ENCODE measurements at regions not wholly inside any gene's neighbourhood (a gene's known extent, or its start where the extent isn't known, plus 50 kb on each side); places are given as distances from the start of the nearest gene placed in this dataset.

- DNase-seq: no peak
Observed at GRCh38 chr2:30310371-30310770, 79.0 kb downstream of the LBH start.

DNA sequence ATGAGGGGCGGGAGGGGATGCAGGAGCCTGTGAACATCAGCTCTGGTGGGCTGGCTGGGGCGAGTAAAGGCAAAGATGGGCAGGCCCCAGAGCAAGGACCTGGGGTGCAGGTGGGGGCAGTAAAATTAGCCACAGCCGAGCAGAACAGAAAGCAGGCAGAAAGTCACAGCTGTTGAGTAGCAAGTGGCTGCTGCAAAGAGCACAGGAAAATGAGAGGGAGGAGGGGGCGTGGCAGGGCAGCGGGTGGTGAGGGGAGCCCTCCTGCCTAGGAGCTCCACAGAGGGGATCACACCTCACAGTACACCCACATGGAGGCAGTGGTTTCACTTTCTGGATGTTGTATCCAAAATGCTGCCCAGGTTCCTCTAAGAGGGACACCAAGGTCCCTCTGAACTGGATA lies 79.6 kb downstream of the LBH start:
- DNase-seq: no peak

DNA sequence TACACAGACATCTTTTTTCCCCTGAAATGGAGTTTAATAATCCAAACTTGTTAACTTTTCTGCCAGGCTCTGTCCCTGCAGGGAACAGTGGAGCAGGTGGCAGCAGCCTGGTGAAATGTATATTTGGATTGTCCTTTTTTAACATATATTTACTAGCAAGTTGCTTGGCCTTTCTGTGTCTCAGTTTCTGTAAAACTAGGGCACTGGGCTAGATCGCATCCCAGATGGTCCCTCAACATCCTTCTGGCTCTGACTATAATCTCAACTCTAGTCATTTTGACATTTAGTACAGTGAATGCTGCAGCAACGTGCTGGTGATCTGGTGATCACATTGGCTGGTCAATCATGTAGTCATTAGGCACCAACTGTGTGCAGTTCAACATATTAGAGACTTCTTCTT lies 80.4 kb downstream of the LBH start:
- no peak for DNase-seq

- no peak for DNase-seq
Observed at GRCh38 chr2:30312916-30313315, 81.6 kb downstream of the LBH start.

- DNase-seq: no peak
Observed at GRCh38 chr2:30314981-30315380, 83.6 kb downstream of the LBH start.

DNA sequence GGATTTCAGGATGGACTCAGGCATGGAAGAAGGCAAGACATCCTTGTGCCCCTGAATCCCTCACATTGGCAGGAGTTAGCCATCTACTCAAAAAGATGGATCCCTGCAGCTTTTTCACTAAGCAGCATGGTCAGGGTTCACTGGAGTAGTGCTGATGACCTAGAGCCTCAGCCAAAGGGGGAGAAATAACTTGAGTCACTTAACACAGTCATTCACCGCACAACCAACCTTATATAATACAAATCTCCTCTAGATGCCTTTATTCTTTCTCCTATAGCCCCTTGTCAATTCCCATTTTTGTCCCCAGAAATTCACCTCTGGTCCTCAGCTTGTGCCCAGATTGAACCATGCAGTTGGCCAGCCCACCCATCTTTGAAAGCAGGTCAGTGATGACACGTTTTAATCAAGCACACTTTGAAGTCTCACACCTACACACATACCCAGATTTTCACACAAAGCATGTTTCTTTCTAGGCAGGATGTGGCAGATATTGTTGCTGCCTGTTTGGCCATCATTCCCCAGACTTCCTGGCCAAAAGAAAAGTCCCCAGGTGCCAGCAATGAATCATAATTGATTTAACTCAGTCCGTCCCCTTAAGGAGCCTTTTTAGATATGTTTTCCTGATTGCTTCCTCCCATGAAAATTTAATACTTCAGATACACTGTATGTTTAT lies 84.2 kb downstream of the LBH start:
- no peak for DNase-seq

DNA sequence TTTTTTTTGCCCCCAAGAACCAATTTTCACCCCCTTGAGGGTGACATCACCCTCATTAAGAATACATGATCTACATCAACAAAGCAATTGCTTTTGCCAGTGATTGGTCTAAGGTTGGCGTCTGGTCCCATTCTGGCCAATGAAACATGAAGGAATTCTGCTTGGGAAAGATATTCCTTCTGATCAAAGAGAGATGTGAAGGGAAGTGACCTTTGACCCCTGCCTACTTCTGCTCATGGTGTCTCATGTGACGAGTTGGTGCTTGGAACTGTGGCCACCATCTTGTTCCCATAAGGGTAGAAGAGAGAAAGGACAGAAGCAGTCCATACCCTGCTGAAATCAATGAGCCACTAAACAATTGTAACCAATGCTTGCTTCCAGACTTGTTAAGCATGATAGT lies 85.1 kb downstream of the LBH start:
- no peak for DNase-seq

DNA sequence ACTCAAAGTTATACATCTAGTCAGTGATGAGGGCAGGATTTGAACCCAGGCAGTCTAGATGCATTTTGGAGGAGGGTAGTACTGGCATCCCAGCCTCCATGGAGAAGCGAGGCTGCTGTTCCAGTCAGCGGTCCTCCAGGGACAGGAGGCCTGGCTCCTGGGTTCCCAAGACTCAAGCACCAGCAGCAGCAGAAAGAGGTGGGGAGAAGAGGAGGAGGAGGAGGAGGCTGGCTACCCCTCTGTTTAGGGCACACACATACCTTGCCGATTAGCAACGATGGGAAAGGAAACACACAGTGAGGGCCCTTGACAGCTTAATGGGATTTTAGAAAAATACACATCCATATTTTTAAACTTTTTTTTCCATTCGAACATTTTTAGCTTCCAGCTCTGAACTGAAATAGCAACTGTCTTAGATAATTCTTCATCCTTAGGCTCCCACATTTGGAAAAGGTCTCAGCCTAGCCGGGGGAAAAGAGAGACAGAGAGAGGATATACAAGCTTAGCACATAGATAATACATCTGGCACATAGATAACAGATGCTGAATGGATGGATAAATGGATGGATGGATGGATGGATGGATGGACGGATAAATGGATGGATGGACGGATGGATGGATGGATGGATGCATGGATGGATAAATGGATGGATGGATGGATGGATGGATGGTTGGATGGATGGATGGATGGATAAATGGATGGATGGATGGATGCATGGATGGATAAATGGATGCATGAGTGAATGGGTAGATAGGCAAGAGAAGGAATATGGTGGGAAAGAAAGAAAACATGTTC lies 87.9 kb downstream of the LBH start:
- no peak for DNase-seq

DNA sequence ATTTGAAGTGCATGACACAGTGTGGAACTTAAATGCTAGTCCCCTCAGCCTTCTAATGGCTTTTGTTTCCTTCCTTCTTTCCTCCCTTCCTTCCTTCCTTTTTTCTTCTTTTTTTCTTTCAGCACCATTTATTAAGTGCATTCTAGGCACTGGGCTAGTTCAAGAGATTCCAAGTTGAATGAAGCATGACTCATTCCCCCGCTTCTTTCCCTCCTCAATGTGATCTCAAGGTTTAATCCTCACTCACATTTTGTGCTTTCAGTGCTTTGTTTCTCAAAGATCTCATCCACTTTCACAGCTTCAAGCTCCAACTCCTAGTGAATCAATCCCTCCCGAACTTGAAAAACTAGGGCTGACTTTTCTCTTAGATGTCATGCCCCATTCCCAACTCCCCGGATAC lies 90.1 kb downstream of the LBH start:
- no peak for DNase-seq

DNA sequence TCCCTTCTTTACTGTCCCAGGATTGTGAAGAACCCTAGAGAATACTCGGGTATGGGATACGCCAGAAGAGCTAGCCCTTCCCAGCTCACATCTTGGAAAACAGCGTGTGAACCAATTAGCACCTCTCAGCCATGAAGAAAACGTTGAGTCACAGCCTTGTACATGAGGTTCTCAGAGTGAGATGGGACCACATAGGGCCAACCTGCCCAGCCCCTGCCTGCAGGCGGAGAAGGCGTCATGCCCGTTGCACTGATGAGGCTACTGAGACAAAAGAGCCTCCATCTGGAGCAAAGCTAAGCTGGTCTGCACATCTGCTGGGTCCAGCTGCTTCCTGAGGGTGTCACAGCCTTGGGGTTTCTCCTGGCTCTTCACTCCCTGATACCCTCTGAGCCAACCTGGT lies 92.2 kb downstream of the LBH start:
- DNase-seq: no peak

- no peak for DNase-seq
Observed at GRCh38 chr2:30324245-30324908, 93.0 kb downstream of the LBH start.

DNA sequence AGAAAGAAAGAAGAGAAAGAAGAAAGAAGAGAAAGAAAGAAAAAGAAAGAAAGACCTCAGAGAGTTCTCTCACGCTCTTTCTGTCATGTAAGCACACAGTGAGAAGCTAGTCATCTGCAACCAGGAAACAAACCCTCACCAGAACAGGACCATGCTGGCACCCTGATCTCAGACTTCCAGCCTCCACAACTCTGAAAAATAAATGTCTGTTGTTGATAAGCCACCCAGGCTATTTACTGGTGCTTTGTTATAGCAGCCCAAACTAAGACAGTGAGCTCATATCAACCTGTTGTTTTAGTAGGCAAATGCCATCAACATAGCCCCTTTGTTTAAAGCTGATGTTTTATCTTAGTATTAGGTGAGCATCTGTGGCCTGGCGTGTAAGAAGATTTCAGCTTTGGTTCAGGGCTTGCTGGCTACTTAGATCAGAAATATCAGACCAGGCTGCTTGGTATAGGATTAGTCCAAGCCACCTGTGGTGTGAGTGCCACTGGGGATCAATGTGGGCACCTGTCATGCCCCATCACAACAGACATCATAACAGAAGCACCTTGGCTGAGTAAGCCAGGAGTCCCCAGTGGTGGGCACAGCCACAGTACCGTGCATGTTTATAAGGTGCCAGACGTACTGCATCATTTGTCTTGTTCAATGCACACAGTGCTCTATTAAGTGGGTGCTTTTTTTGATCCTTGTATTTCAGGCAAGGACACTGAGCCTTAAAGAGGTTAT lies 94.4 kb downstream of the LBH start:
- no peak for DNase-seq

DNA sequence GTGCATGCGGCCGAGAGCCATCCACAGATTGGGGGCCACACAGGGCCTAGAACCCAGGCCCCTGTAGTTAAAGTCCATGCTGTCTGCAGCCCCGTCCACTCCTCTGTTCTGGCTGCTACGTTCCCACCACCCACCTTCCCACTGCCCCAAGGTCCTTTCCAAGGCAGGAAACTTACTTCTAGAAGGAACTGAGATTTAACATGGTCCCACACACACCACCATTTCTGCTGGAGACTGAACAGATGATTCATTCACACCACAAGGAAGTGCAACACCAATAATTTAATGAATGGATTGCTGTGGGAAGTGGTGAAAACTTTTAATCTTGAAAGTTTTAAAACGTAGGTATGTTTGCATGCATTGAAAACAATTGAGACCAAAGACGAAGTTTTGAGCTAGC lies 95.2 kb downstream of the LBH start:
- DNase-seq: no peak

DNA sequence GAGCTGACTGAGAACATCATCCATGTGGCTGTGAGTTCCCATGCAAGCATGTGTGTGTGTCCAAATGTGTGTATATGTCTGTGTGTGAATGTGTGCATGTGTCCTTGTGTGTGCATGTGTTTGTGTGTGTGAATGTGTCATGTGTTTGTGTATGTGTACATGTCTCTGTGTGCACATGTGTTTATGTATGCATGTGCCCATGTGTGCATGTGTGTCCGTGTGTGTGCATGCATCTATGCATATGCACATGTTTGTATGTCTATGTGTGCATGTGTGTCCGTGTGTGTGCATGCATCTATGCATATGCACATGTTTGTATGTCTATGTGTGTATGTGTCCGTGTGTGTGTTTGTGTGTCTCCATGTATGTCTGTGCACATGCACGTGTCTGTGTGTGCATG lies 99.7 kb downstream of the LBH start:
- no peak for DNase-seq

DNA sequence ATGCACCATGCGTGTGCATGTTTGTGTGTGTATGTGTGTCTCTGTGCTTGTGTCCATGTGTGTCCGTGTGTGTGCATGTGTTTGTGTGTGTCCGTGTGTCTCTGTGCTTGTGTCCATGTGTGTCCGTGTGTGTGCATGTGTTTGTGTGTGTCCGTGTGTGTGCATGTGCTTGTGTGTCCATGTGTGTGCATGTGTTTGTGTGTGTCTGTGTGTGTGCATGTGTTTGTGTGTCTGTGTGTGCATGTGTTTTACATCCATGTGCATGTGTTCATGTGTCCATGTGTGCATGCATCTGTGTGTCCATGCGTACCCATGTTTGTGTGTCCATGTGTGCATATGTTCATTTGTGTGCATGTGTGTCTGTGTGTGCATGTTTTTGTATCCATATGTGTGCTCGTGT lies 100.5 kb downstream of the LBH start:
- DNase-seq: no peak

DNA sequence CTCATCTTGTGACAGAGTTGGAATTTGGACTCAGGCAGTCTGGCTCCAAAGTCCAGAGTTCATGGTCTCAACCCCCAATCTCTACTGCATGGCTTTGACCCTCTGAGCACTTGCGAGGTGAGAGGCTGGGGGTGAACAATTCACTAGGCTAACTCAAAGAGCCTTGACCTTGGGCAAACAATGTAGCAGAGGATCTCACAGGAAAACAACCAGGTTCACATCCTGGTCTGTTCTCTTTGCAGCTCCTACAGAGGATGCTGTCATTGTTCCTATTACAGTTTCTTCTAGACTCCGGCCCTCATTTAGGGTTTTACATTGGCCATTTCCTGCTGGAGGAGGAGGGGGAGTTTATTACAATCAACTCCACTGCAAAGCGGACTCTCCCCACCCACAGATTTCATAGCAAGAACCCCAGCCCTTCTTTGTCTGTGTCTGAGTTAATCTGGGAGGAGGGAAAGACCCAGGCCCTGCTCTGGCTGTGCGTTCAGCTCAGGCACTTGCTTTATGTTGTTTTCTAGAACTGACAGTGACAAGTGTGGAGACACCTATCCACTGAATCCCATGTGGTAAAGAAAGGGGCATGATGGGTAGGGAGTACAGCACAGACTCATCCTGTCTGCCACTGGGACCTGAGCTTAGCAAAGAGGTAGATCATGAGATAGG lies 101.6 kb downstream of the LBH start:
- DNase-seq: no peak

DNA sequence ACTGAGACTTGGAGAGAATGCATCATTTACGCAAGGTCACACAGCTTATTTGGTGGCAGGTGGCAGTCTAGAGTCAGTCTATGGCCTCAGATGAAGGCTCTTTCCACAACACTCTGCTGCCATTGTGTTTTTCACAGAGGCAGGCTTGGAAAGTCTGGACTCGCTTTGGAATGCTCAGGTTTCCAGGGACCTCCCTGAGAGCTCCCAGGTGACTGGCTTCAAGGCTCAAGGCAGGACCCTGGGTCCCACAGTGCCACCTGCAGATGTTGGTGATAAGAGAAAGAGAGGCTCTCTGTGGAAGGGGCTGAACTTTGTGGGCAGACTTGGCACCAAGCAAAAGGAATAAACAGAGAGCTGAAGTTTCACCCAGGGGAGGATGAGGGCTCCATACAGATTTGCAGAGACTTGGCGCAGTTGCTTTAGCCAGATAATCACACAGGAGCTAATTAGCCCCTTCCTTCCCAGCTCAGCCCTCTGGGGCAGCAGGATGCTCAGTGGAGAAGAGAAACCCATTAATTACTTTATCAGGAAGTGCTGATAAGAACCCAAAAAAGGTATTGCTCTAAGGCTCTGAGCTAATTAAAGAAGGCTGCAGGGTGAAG lies 103.5 kb downstream of the LBH start:
- DNase-seq: no peak

DNA sequence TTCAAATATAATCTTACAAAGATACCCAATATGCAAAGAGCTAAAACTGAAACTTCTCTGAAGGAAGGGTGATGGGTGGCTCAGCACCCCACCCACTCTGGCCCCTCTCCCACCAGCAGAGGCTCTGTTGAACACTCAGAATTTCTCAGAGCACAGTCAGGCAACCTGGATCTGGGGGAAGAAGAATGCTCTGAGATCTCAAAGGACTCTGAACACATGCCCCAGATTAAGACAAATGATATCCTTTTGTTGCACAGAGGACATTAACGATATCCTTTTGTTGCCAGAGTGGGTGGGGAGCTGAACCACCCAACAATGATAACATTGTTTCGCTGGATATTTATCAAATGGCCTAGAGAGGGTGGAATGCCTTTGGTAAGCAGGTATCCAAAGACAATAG lies 104.8 kb downstream of the LBH start:
- no peak for DNase-seq

DNA sequence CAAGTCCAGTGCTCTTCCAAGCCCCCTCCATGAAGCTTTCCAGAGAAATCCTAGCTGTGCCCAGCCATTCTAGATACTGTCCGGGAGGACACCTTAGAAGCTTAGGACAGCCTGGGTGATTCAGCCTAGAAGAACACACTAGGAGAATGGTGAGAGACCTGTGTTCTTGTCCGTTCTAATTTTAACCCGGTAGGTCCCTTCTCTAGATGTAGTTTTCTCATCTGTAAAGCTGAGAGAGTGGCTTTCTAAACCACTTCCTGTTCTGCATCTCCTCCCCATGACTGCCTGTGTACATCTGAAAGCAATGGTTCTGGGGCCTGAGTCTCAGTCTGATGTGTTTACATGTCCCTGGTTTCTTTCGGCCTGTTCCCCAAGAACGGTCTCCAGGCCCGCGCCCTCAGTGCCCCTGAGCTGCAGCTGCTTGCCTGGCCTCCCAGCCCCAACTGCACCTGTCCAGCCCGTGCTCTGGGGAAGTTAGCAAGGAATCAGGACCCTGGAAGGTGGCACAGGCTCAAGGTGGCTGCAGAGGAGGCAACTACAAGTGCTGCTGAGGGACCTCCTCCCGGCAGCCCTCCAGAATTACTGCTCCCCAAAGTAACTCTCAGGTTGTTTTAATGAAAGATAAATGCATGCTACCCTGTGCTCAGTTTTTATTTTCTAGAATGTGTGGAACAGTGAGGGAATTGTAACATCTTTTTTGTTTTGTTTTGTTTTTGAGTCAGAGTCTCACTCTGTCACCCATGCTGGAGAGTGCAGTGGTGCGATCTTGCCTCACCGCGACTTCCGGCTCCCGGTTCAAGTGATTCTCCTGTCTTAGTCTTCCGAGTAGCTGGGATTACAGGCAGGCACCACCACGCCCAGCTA lies 105.9 kb downstream of the LBH start:
- DNase-seq: no peak

DNA sequence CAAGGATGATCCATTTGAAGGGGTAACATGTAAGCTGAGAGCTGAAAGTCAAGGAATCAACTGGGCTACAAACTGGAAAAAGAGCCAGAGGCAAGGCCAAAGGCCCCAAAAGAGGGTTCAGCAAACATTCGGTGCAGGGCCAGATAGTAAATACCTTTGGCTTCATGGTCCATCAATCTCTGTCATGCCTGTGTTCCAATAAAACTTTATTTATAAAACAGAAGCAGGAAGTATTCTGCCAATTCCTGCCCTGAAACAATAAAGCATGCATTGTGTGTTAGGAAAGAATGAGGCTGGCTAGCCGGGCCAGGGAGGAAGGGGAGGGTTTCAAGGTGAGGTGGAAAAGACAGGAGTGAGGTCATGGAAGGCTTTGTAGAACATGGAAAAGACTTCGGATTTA lies 107.1 kb downstream of the LBH start:
- no peak for DNase-seq

DNA sequence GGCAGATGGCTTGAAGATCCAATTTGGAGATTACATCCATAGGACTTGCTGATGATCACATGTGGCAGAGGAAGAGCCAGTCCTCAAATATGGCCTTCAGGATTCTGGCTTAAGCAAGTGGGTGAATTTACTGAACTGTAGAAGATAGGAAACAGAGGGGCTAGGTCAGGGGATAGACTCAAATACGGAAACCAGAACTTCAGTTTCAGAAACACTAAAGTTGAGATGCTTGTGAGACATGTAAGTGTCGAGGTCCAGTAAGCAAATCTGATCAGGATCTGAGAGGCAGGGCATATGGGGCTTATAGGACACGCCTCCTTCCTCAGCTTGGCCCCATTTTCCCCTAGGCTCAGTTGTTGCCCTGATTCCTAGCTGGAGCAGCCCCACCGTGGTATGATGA lies 107.7 kb downstream of the LBH start:
- no peak for DNase-seq

Measured in muscle of arm (tissue), 1 donor.